Activated naive CD4-positive, alpha-beta T cell treated with anti-CD3 and anti-CD28 coated beads, Interleukin-2, amount 50 U/mL, for 16 hours (primary cell): ENCODE measurements at regions not wholly inside any gene's neighbourhood (a gene's known extent, or its start where the extent isn't known, plus 50 kb on each side); places are given as distances from the start of the nearest gene placed in this dataset.
"Not testable (repeated sequence)": the region's sequence is repeated elsewhere in the genome, so short reads cannot be mapped to it uniquely, and the experiment has no call there.

Experiments used
- DNase-seq: peaks from one replicate; pipeline ENCODE4 v3.0.0-alpha.2; 2020

GRCh38 chr7:119968411-119968810, 304.6 kb upstream of the KCND2 start:
- DNase-seq, result not testable (repeated sequence)

GRCh38 chr7:119969054-119969453, 303.9 kb upstream of the KCND2 start:
- DNase-seq, result no peak

- no peak for DNase-seq
Observed at GRCh38 chr7:119969763-119970162, 303.2 kb upstream of the KCND2 start.

GRCh38 chr7:119974972-119975371, 298.0 kb upstream of the KCND2 start:
- no peak for DNase-seq

GRCh38 chr7:119982884-119983283, 290.1 kb upstream of the KCND2 start:
- no peak for DNase-seq

- no peak for DNase-seq
Observed at GRCh38 chr7:119983468-119983867, 289.5 kb upstream of the KCND2 start.

GRCh38 chr7:119984247-119984646, 288.7 kb upstream of the KCND2 start:
- DNase-seq, result no peak

- DNase-seq, result no peak
Observed at GRCh38 chr7:119988401-119988800, 284.6 kb upstream of the KCND2 start.

GRCh38 chr7:119994928-119995327, 278.0 kb upstream of the KCND2 start:
- no peak for DNase-seq

GRCh38 chr7:119996634-119997033, 276.3 kb upstream of the KCND2 start:
- DNase-seq, result no peak

GRCh38 chr7:119999738-120000475, 273.1 kb upstream of the KCND2 start:
- no peak for DNase-seq

GRCh38 chr7:120005720-120006119, 267.3 kb upstream of the KCND2 start:
- DNase-seq, result no peak

GRCh38 chr7:120014301-120014700, 258.7 kb upstream of the KCND2 start:
- not testable (repeated sequence) for DNase-seq

GRCh38 chr7:120014925-120015465, 258.0 kb upstream of the KCND2 start:
- DNase-seq, result no peak

GRCh38 chr7:120021085-120021484, 251.9 kb upstream of the KCND2 start:
- DNase-seq, result no peak

- DNase-seq, result no peak
Observed at GRCh38 chr7:120023494-120024167, 249.3 kb upstream of the KCND2 start.

- DNase-seq, result no peak
Observed at GRCh38 chr7:120028636-120029035, 244.3 kb upstream of the KCND2 start.

GRCh38 chr7:120030876-120031275, 242.1 kb upstream of the KCND2 start:
- no peak for DNase-seq

GRCh38 chr7:120033114-120033513, 239.9 kb upstream of the KCND2 start:
- no peak for DNase-seq

- DNase-seq, result no peak
Observed at GRCh38 chr7:120039138-120039537, 233.8 kb upstream of the KCND2 start.

GRCh38 chr7:120041798-120042197, 231.2 kb upstream of the KCND2 start:
- DNase-seq, result no peak

GRCh38 chr7:120043250-120043649, 229.7 kb upstream of the KCND2 start:
- DNase-seq, result no peak

- DNase-seq, result no peak
Observed at GRCh38 chr7:120052884-120053382, 220.0 kb upstream of the KCND2 start.

GRCh38 chr7:120053390-120053961, 219.5 kb upstream of the KCND2 start:
- no peak for DNase-seq
